ENCODE measurements at regions not wholly inside any gene's neighbourhood (a gene's known extent, or its start where the extent isn't known, plus 50 kb on each side); places are given as distances from the start of the nearest gene placed in this dataset.

- peaks cover 12% of the 10 kb centered on the region for H3K27me3 Mint-ChIP-seq
- H3K4me3 Mint-ChIP-seq: no peak overlapping the region
- no peak for ATAC-seq (replicated peaks; ENCODE audit: extremely low read depth, poor library complexity, severe bottlenecking)
- H3K9me3 Mint-ChIP-seq: no peaks in the 10 kb centered on the region
- DNase-seq (ENCODE audit: low spot score in 2 of 2): no peak
- H3K36me3 Mint-ChIP-seq (ENCODE audit: insufficient read depth): no peaks in the 10 kb centered on the region
- no peak overlapping the region for H3K27ac Mint-ChIP-seq (ENCODE audit: low read depth)
- no peaks in the 10 kb centered on the region for H3K4me1 Mint-ChIP-seq
Measured at GRCh38 chr1:192418552-192419285, 101.9 kb downstream of the RGS21 start.

GRCh38 chr1:192430644-192431043 is 113.9 kb downstream of the RGS21 start:
- Mint-ChIP-seq H3K4me1 (no peaks in the 10 kb centered on the region), H3K36me3 (ENCODE audit: insufficient read depth) (no peaks in the 10 kb centered on the region), H3K27me3 (peaks cover 5% of the 10 kb centered on the region), H3K9me3 (peaks cover 7% of the 10 kb centered on the region), H3K27ac (ENCODE audit: low read depth) (no peak overlapping the region), H3K4me3 (no peak overlapping the region)
- ATAC-seq (replicated peaks; ENCODE audit: extremely low read depth, poor library complexity, severe bottlenecking): no peak
- no peak for DNase-seq (ENCODE audit: low spot score in 2 of 2)

DNA sequence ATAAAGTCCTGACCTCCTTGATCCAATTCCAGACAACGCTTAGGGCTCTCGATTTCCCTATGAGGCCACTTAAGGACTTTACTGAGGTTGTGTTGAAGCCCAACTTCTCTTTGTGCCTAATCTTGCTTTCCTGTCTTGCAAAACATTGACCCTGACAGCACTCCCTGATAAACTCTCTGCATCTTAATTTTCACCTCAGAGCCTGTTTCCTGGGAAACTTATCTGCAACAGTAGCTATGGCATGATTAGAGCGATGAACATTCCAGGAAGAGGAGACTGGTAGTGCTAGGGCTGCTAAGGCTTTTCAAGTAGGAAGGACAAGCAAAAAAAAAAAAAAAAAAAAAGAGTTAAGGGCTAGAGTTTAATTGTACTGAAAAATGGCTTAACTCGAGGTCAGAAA is 118.9 kb downstream of the RGS21 start:
- no peaks in the 10 kb centered on the region for H3K4me1 Mint-ChIP-seq
- no peak overlapping the region for H3K4me3 Mint-ChIP-seq
- H3K27ac Mint-ChIP-seq (ENCODE audit: low read depth): no peak overlapping the region
- H3K36me3 Mint-ChIP-seq (ENCODE audit: insufficient read depth): no peaks in the 10 kb centered on the region
- ATAC-seq (replicated peaks; ENCODE audit: extremely low read depth, poor library complexity, severe bottlenecking) (no peak), DNase-seq (ENCODE audit: low spot score in 2 of 2) (no peak)
- H3K9me3 Mint-ChIP-seq: no peaks in the 10 kb centered on the region
- peaks cover 14% of the 10 kb centered on the region for H3K27me3 Mint-ChIP-seq

DNA sequence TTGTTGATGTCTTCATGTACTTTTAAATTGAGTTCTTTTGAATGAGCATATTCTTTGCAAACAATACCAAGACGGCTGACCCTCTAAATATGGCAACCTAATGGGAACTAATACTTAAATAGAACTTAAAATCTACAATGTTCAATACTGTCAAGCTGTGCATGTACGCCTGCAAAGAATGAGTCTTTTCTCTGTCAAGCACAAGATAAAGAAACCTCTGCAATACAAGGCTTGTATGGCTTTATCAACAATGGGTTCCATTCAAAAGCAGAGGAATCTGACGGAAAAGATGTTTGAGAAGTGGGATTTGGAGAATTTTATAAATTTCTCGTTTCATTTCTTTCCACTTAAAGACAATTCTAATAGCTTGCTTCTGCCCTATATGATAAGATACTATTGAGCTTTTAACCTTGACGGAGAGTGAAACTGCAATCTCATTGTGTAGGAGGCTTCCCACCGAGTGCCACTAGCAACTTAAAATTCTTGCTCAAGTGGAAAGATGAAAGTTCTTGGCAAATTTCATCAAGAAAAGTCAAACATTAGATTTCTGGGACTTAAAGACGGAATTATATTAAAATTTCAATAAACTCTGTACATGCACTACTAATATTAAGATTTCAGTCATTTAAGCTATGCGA is 119.8 kb downstream of the RGS21 start:
- H3K27me3 Mint-ChIP-seq: peaks cover 23% of the 10 kb centered on the region
- H3K27ac Mint-ChIP-seq (ENCODE audit: low read depth): no peak overlapping the region
- no peaks in the 10 kb centered on the region for H3K36me3 Mint-ChIP-seq (ENCODE audit: insufficient read depth)
- no peaks in the 10 kb centered on the region for H3K4me1 Mint-ChIP-seq
- no peak overlapping the region for H3K4me3 Mint-ChIP-seq
- DNase-seq (ENCODE audit: low spot score in 2 of 2) (no peak), ATAC-seq (replicated peaks; ENCODE audit: extremely low read depth, poor library complexity, severe bottlenecking) (no peak)
- no peaks in the 10 kb centered on the region for H3K9me3 Mint-ChIP-seq

- Mint-ChIP-seq H3K27ac (ENCODE audit: low read depth) (no peak overlapping the region), H3K9me3 (no peaks in the 10 kb centered on the region), H3K36me3 (ENCODE audit: insufficient read depth) (no peaks in the 10 kb centered on the region), H3K4me3 (no peak overlapping the region), H3K4me1 (no peaks in the 10 kb centered on the region), H3K27me3 (peaks cover 23% of the 10 kb centered on the region)
- DNase-seq (ENCODE audit: low spot score in 2 of 2) (no peak), ATAC-seq (replicated peaks; ENCODE audit: extremely low read depth, poor library complexity, severe bottlenecking) (no peak)
Measured at GRCh38 chr1:192438737-192439136, 121.9 kb downstream of the RGS21 start.

DNA sequence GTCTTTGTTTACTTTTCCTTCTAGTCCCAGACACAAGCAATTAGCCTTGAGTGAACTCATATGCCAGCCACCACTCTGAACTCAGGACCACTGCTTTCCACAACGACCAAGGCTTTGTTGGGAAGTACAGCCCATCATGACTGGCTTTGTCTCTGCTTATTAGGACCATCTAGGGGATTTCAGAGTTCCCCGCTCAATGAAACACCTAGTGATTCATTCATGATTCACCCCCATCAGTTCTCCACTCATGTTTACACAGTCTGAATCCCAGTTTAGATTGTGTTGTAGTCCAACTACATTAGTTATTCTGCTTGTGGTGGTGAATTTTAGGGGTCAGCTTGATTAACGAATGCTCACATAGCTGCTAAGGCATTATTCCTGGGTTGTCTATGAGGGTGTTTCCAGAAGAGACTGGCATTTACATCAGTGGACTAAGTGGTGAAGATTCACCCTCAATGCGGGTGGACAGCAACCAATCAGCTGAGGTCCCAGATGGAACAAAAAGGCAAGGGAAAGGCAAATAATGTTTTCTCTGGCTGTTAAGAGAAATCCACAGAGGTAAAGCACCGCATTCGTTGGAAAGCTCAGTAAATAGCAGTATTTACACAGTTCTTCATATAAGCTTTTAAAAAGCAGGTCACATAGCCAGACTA is 122.7 kb downstream of the RGS21 start:
- ATAC-seq (replicated peaks; ENCODE audit: extremely low read depth, poor library complexity, severe bottlenecking) (no peak), DNase-seq (ENCODE audit: low spot score in 2 of 2) (no peak)
- Mint-ChIP-seq H3K36me3 (ENCODE audit: insufficient read depth) (no peaks in the 10 kb centered on the region), H3K4me3 (no peak overlapping the region), H3K9me3 (no peaks in the 10 kb centered on the region), H3K27me3 (peaks cover 23% of the 10 kb centered on the region), H3K27ac (ENCODE audit: low read depth) (no peak overlapping the region), H3K4me1 (no peaks in the 10 kb centered on the region)

GRCh38 chr1:192441492-192441891 is 124.7 kb downstream of the RGS21 start:
- Mint-ChIP-seq H3K9me3 (no peaks in the 10 kb centered on the region), H3K27ac (ENCODE audit: low read depth) (no peak overlapping the region), H3K4me1 (no peaks in the 10 kb centered on the region), H3K36me3 (ENCODE audit: insufficient read depth) (no peaks in the 10 kb centered on the region), H3K27me3 (peaks cover 14% of the 10 kb centered on the region), H3K4me3 (no peak overlapping the region)
- no peak for DNase-seq (ENCODE audit: low spot score in 2 of 2)
- ATAC-seq (replicated peaks; ENCODE audit: extremely low read depth, poor library complexity, severe bottlenecking): no peak

DNA sequence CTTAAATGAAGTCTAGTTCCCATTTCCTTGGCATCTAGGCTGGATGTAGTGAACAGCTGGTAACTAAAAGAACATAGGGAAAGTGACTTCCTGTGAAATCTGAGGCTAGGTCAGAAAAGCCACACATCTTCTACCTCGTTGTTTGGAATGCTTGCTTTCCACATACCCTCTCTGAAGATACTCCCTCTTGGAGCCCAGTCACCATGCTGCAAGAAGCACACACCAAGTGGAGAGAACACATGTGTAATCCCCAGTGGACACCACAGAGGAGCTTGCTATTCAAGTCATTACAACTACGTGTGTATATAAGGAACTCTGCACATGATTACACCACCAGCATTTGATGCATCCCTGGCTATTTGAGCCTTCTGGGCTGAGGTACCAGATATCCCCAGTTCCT is 125.9 kb downstream of the RGS21 start:
- Mint-ChIP-seq H3K4me3 (no peak overlapping the region), H3K36me3 (ENCODE audit: insufficient read depth) (no peaks in the 10 kb centered on the region), H3K27ac (ENCODE audit: low read depth) (no peak overlapping the region), H3K27me3 (peaks cover 23% of the 10 kb centered on the region), H3K4me1 (no peaks in the 10 kb centered on the region), H3K9me3 (no peaks in the 10 kb centered on the region)
- DNase-seq (ENCODE audit: low spot score in 2 of 2): no peak
- ATAC-seq (replicated peaks; ENCODE audit: extremely low read depth, poor library complexity, severe bottlenecking): no peak

DNA sequence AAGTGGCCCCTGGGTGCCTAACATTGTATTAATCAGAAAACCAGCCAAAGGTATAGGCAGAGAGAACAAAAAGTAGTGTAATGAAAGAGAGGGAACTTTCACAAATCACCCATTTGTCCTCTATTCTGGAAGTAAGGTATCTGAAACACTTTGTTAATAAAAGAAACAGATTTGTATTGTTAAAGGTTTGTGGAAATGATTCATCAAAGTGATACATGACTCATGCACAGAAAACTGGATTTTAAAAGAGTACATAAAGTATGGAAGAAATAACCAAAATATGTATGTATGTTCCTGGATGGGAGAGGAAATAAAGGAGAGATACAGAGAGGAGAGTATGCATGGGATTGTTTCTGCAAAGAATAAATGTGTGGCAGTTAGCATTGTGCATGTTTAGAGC is 126.8 kb downstream of the RGS21 start:
- H3K4me1 Mint-ChIP-seq: no peaks in the 10 kb centered on the region
- no peak overlapping the region for H3K27ac Mint-ChIP-seq (ENCODE audit: low read depth)
- peaks cover 31% of the 10 kb centered on the region for H3K27me3 Mint-ChIP-seq
- H3K9me3 Mint-ChIP-seq: no peaks in the 10 kb centered on the region
- ATAC-seq (replicated peaks; ENCODE audit: extremely low read depth, poor library complexity, severe bottlenecking) (no peak), DNase-seq (ENCODE audit: low spot score in 2 of 2) (no peak)
- H3K4me3 Mint-ChIP-seq: no peak overlapping the region
- H3K36me3 Mint-ChIP-seq (ENCODE audit: insufficient read depth): no peaks in the 10 kb centered on the region

GRCh38 chr1:192445241-192445640 is 128.4 kb downstream of the RGS21 start:
- H3K4me3 Mint-ChIP-seq: no peak overlapping the region
- no peak for DNase-seq (ENCODE audit: low spot score in 2 of 2)

DNA sequence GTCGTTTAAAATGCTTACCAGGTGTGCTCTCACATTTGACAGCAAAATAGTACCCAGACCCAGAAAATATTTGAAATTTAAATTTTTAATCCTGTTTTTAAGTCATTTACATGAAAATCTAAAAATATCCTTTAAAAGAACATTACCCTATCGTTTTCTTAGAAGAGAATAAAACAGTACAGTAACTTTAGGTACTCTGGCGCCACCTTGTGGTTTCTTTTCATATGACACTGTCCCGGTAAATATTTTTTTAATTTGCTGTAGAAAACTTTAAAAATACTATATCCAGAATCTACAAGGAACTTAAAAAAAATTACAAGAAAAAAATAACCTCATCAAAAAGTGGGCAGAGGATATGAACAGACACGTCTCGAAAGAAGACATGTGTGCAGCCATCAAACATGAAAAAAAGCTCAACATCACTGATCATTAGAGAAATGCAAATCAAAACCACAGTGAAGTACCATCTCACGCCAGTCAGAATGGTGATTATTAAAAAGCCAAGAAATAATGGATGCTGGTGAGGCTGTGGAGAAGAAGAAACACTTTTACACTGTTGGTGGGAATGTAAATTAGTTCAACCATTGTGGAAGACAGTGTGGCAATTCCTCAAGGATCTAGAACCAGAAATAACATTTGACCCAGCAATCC is 129.2 kb downstream of the RGS21 start:
- no peaks in the 10 kb centered on the region for H3K36me3 Mint-ChIP-seq (ENCODE audit: insufficient read depth)

More at GRCh38 chr1:192445241-192445640, 128.4 kb downstream of the RGS21 start:
- H3K4me1 Mint-ChIP-seq: no peaks in the 10 kb centered on the region
- no peak overlapping the region for H3K27ac Mint-ChIP-seq (ENCODE audit: low read depth)
- peaks cover 48% of the 10 kb centered on the region for H3K27me3 Mint-ChIP-seq
- no peak for ATAC-seq (replicated peaks; ENCODE audit: extremely low read depth, poor library complexity, severe bottlenecking)
- no peaks in the 10 kb centered on the region for H3K36me3 Mint-ChIP-seq (ENCODE audit: insufficient read depth)
- H3K9me3 Mint-ChIP-seq: no peaks in the 10 kb centered on the region

DNA sequence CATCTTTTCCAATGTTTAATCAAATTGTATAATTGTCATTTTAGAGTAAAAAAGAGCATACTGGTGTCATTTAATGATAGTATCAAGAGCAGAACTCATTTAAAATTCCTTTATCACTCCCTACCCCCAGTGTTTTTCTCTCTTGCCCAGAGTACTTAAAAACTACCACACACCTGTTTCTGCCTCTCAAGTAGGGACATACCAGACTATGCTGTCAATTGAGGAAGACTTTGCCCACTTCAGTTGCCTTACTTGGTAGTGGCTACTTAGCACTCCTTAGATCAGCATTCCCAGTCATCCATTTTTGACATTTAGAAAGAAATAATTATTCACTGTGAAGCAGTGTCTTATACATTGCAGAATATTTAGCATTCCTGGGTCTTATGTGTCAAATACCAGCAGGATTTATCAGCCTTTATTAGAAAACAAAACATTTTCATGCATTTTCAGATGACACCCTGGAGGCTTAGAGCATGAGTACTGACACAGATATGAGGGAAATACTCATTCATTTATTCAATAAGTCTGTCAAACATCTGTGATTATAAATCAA is 127.5 kb upstream of the RGS1 start:
- no peak overlapping the region for H3K27ac Mint-ChIP-seq (ENCODE audit: low read depth)
- DNase-seq (ENCODE audit: low spot score in 2 of 2): no peak
- no peaks in the 10 kb centered on the region for H3K9me3 Mint-ChIP-seq
- no peaks in the 10 kb centered on the region for H3K4me1 Mint-ChIP-seq
- ATAC-seq (replicated peaks; ENCODE audit: extremely low read depth, poor library complexity, severe bottlenecking): no peak
- no peak overlapping the region for H3K4me3 Mint-ChIP-seq
- no peaks in the 10 kb centered on the region for H3K36me3 Mint-ChIP-seq (ENCODE audit: insufficient read depth)
- peaks cover 45% of the 10 kb centered on the region for H3K27me3 Mint-ChIP-seq

More for the DNA sequence above, 129.2 kb downstream of the RGS21 start:
- Mint-ChIP-seq H3K4me3 (no peak overlapping the region), H3K27ac (ENCODE audit: low read depth) (no peak overlapping the region), H3K9me3 (no peaks in the 10 kb centered on the region), H3K4me1 (no peaks in the 10 kb centered on the region), H3K27me3 (peaks cover 48% of the 10 kb centered on the region)
- ATAC-seq (replicated peaks; ENCODE audit: extremely low read depth, poor library complexity, severe bottlenecking): no peak
- peak; percentile 19 to 29 for DNase-seq (ENCODE audit: low spot score in 2 of 2)
